Keratinocyte (primary cell): ENCODE measurements at regions not wholly inside any gene's neighbourhood (a gene's known extent, or its start where the extent isn't known, plus 50 kb on each side); places are given as distances from the start of the nearest gene placed in this dataset.

ENCODE experiments used
- CTCF ChIP-seq, 3 experiments: IDR thresholded peaks in 1 of 3; conservative IDR thresholded peaks in 1 of 3; optimal IDR thresholded peaks in 1 of 3; 2 replicates in 2 of 3; 3 replicates in 1 of 3; pipeline versions ENCODE3 to v1.5.1; 2011; ENCODE audit warnings: low read length in 3 of 3, mild to moderate bottlenecking in 3 of 3, moderate library complexity in 2 of 3, control low read depth in 1 of 3, inconsistent platforms in 1 of 3; ENCODE audit not compliant: insufficient read depth in 2 of 3; ENCODE audit errors: extremely low read depth in 1 of 3
- EZH2 ChIP-seq: IDR thresholded peaks from one replicate; pipeline ENCODE4 v1.6.1; 2012; ENCODE audit warnings: inconsistent platforms, mild to moderate bottlenecking, low read length, moderate library complexity

GRCh38 chr2:65714866-65715265 lies 282.5 kb upstream of the SPRED2 start:
- TF ChIP-seq CTCF (optimal IDR thresholded peaks at IDR 0.05 in 1 of 3, IDR thresholded peaks at IDR 0.05 in 1 of 3, conservative IDR thresholded peaks at IDR 0.05 in 1 of 3; ENCODE audit: extremely low read depth in 1 of 3, insufficient read depth in 2 of 3, low read length in 3 of 3) (no peak), EZH2 (no peak)
